ENCODE measurements at regions not wholly inside any gene's neighbourhood (a gene's known extent, or its start where the extent isn't known, plus 50 kb on each side); places are given as distances from the start of the nearest gene placed in this dataset.

GRCh38 chr12:66066137-66066928 is 64.2 kb downstream of the LLPH start:
- TF ChIP-seq CTCF (IDR thresholded peaks at IDR 0.05; ENCODE audit: control insufficient read depth, insufficient read depth, low read depth, low read length, missing control alignments): peak; percentile 20
- DNase-seq (ENCODE audit: low read depth): no peak
- H3K4me3 ChIP-seq (ENCODE audit: control insufficient read depth, low read depth, low read length): no peak overlapping the region

GRCh38 chr12:66065641-66066136 is 64.9 kb downstream of the LLPH start:
- DNase-seq (ENCODE audit: low read depth): no peak
- no peak for TF ChIP-seq CTCF (IDR thresholded peaks at IDR 0.05; ENCODE audit: control insufficient read depth, insufficient read depth, low read depth, low read length, missing control alignments)
- no peak overlapping the region for H3K4me3 ChIP-seq (ENCODE audit: control insufficient read depth, low read depth, low read length)

GRCh38 chr12:66065150-66065549 is 65.4 kb downstream of the LLPH start:
- no peak overlapping the region for H3K4me3 ChIP-seq (ENCODE audit: control insufficient read depth, low read depth, low read length)
- TF ChIP-seq CTCF (IDR thresholded peaks at IDR 0.05; ENCODE audit: control insufficient read depth, insufficient read depth, low read depth, low read length, missing control alignments): no peak
- DNase-seq (ENCODE audit: low read depth): no peak

- TF ChIP-seq CTCF (IDR thresholded peaks at IDR 0.05; ENCODE audit: control insufficient read depth, insufficient read depth, low read depth, low read length, missing control alignments): no peak
- DNase-seq (ENCODE audit: low read depth): no peak
- H3K4me3 ChIP-seq (ENCODE audit: control insufficient read depth, low read depth, low read length): no peak overlapping the region
These were observed 66.6 kb downstream of the LLPH start for GRCh38 chr12:66063916-66064315.

- DNase-seq (ENCODE audit: low read depth): no peak
- TF ChIP-seq CTCF (IDR thresholded peaks at IDR 0.05; ENCODE audit: control insufficient read depth, insufficient read depth, low read depth, low read length, missing control alignments): no peak
- no peak overlapping the region for H3K4me3 ChIP-seq (ENCODE audit: control insufficient read depth, low read depth, low read length)
These were observed 68.3 kb downstream of the LLPH start for GRCh38 chr12:66062290-66062625.

- DNase-seq (ENCODE audit: low read depth): no peak
- no peak overlapping the region for H3K4me3 ChIP-seq (ENCODE audit: control insufficient read depth, low read depth, low read length)
- no peak for TF ChIP-seq CTCF (IDR thresholded peaks at IDR 0.05; ENCODE audit: control insufficient read depth, insufficient read depth, low read depth, low read length, missing control alignments)
These were observed 68.8 kb downstream of the LLPH start for GRCh38 chr12:66061557-66062289.
